Smooth muscle cell of the brain vasculature (primary cell): ENCODE measurements at regions not wholly inside any gene's neighbourhood (a gene's known extent, or its start where the extent isn't known, plus 50 kb on each side); places are given as distances from the start of the nearest gene placed in this dataset.

Experiments used
- DNase-seq: peaks from one replicate; pipeline ENCODE4 v3.0.0-alpha.2; 2012; ENCODE audit warnings: low read depth, low spot score

DNA sequence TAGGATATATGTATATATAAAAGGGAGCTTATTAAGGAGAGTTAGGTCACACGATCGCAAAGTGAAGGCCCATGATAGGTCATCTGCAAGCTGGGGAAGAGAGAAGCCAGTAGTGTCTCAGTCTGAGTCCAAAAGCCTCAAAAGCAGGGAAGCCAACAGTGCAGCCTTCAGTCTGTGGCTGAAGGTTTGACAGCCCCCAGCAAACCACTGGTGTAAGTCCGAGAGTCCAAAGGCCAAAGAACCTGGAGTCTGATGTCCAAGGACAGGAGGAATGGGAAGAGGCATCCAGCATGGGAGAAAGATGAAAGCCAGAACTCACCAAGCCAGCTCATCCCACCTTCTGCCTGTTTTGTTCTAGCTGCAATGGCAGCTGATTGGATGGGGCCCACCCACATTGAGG, 88.9 kb upstream of the TBX20 start:
- no peak for DNase-seq

DNA sequence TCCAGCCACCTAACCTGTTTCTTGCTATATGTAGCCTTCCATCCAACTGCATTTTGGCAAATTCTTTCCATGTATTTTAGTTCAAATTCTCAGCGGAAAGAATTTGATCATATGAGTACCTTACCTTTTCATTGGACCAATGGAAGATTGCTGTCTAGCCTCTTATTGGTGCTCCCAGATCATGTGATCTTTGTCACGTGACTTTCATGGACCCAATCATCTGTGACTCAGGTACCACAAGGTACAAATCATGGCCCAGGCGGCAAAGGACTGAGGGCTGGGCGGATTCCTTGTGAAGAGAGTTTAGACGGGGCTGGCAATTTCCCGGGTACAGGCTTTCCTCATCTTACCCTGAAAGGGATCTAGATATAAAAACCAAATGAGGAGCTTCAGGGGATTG, 85.9 kb upstream of the TBX20 start:
- DNase-seq, result no peak

DNA sequence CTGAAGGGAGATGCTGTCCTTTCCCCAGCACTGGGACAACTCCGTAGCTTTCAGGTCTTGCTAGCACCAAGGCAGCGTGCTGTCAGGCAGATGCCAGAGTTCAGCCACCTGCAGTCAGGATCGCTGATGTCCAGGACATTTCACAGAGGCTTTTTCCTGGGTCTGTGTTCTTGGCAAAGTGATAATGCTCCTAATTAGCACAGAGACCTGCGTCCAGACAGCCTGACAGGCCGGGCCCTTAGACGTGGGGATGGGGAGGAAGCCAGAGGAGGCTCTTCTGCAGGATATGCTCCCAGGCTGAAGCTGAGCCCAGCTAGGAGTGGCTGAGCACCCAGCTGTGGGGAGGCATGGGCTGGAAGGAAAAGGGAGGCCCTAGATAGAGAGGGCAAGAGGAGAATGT, 82.5 kb upstream of the TBX20 start:
- no peak for DNase-seq

DNA sequence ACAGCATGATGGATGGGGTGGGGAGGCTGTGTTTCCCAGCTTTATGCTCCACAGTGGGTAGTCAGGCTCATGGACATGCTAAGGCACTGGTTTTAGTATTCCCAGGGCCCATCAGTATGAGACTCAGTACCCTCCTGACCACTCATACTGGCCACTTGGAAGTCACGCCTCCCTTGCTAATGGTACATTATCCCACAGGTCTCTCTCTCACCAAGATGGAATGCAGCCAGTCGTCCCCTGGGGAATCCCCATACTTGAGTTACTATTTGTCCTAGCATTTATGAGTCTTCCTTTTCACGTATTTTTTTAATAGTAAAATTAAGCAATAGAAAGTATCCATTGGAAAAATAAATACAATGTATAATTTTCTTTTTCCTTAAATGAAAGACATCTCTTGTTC, 80.6 kb upstream of the TBX20 start:
- no peak for DNase-seq

DNA sequence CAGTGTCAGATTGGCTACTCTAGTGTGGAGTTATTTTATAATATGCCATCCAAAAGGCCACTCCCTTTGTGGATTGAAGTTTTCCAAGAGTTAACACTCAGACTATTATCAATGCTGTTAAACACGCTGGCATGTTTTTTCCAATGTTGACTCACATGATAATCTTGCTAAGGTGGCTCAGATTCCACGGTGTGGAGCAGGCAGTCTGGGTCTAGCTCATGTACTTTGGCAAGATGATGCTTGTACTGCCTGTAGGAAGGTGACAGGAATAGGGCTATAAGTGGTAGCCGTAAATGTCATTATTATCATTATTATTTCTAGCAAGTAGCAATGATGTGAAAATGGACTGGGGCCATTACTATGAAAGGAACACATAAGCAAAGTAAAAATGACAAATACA, 79.4 kb upstream of the TBX20 start:
- no peak for DNase-seq

DNA sequence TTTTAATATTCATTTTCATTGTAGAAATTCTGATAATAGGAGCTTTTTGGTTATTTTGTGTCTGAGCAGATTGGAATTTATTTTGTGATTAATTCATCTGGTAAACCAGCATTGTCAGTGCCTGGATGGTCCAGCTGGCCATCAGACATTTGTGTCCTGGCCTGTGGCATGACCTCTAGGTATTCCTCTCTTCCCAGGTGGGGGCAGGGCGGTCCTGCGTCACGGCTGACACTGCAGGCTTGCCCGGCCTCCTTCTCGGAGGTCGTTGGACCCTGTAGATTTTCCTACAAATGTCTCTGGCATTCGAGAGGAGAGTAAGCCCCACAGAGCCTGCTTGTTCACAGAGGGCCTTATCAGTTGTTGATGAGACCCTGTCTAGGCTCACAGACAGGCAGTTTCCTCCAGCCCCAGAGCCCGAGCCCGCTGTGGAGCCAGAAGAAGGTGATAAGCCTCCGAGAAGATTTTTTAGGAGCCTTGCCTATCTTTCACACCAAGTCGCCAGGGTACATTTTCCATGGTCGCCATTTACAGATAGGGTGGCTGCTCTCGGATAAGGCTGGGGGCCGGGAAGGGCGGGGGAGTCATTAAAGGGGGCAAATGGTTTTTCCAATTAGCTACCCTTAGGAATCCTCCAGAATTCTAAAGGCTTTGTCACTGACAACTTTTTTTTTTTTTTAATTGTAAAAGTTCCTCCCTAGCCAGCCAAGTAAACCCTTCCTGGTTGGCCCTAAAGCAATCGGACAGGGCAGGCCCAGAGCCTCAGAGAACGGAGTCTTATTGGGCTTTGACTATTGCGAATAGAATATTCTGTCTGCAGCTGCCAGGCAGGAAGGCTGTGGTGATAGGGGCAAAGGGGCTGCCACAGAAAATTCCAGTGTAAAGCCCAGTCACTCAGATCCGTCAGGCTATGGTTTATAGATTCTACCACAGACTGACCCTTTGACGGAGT, 78.1 kb upstream of the TBX20 start:
- no peak for DNase-seq

DNA sequence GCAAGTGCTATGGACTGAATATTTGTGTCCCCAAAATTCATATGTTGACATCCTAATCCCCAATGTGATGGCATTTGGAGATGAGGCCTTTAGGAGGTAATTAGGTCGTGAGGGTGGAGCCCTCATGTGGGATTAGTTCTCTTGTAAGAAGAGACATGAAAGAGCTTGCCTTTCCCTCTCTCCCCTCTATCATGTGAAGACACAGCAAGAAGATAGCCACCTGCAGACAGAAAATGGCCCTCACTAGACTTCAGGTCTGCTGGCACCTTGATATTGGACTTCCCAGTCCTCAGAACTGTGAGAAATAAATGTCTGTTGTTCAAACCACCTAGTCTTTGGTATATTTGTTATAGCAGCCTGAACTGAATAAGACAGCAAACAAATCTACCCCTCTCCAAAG, 75.1 kb upstream of the TBX20 start:
- no peak for DNase-seq

DNA sequence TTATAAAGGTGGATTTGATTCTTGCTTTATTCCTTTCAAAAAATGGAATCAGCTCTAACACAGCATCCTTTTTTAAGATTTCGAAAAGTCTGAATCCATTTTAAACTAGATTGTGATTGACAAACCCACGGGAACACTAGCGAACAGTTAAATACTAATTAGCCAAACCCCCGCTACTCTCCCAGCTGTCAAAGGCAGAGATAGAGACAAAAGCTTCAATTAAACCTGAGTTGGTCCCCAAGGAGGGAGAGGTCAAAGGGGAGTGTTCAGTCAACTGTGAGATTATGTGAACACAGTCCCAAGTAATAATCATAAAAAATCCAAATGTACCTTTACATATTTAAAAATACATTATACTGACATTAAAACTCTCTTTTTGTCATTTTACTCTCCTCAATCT, 65.7 kb upstream of the TBX20 start:
- no peak for DNase-seq

DNA sequence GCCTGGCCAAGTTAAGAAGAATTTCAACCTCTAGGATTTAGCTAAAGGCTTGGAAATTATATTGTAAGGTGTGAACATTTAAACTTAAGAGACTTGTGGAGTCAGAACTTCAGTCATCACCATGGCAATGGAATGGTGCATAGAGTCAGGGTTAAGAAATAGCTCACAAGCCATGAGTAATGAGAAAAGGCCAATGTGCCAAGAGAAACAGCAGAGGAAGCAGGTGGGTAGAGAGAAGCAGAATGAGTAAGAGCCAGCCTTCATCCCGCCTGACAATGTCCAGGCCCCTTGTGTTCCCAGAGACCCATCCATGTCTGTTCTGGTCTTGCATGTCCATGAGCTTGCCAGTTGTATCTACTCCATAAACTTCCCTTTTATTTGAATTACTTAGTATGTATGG, 62.6 kb upstream of the TBX20 start:
- DNase-seq, result no peak

DNA sequence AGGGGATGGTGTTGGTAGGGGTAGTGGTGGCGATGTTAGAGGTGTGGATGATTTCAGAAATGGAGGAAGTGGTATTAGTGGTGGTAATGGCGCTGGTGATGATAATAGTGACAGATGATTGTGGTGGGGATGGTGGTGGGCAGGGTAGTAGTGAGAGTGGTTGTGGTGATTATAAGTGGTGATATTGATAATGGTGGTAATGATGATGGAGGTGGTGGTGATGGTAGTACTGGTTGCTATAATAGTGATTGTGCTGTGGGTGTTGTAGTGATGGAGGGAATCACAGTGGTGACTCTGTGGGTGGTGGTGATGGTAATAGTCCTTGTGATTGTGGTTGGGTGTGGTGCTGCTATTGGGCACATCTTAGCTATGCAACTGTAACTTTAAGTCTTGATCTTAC, 61.6 kb upstream of the TBX20 start:
- DNase-seq, result no peak

DNA sequence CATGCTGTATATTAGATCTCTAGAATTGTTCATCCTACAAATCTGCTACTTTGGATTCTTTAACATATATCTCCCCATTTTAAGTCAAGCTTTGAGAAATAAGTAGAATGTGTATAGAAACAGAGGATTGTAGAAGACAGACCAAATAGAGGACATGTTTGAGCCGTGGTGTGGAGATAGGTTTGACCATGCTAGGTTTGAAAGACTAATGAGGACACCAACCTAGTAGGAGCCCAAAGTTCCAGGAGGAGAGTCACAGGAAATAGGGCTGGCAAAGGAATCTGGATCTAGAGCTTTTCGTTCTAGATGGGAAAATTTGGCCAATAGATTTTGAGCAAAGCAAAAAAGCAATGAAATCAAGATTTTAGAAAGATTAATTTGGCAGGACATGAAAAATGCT, 60.5 kb upstream of the TBX20 start:
- no peak for DNase-seq

DNA sequence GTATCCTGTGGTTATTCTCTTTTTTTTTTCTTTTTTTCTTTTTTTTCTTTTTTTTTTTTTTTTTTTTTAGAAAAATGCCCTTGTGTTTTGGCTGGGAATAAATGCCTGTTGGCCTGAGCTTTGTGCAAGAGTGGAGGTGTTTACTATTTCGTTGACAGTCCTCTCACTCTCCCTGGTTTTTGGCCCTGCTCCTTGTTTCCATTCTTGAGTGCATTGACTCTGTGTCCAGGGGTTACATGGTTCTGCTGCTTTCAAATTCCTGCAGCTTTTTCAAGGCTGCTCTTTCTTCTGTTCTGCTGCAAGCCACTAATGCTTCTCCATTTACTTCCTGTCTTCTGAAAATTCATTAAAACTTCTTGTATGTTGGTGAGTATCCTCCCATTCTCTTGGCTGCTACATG, 59.7 kb upstream of the TBX20 start:
- DNase-seq, result no peak
